HG03520 (cell line): ENCODE measurements at regions not wholly inside any gene's neighbourhood (a gene's known extent, or its start where the extent isn't known, plus 50 kb on each side); places are given as distances from the start of the nearest gene placed in this dataset.
"Not testable (repeated sequence)": the region's sequence is repeated elsewhere in the genome, so short reads cannot be mapped to it uniquely, and the experiment has no call there.

ENCODE experiments used
- ATAC-seq: cut with Tn5 transposase; IDR thresholded peaks from one replicate; pipeline ENCODE4 v1.9.1; 2021; ENCODE audit warnings: mild to moderate bottlenecking, moderate library complexity; ENCODE audit not compliant: unreplicated experiment

DNA sequence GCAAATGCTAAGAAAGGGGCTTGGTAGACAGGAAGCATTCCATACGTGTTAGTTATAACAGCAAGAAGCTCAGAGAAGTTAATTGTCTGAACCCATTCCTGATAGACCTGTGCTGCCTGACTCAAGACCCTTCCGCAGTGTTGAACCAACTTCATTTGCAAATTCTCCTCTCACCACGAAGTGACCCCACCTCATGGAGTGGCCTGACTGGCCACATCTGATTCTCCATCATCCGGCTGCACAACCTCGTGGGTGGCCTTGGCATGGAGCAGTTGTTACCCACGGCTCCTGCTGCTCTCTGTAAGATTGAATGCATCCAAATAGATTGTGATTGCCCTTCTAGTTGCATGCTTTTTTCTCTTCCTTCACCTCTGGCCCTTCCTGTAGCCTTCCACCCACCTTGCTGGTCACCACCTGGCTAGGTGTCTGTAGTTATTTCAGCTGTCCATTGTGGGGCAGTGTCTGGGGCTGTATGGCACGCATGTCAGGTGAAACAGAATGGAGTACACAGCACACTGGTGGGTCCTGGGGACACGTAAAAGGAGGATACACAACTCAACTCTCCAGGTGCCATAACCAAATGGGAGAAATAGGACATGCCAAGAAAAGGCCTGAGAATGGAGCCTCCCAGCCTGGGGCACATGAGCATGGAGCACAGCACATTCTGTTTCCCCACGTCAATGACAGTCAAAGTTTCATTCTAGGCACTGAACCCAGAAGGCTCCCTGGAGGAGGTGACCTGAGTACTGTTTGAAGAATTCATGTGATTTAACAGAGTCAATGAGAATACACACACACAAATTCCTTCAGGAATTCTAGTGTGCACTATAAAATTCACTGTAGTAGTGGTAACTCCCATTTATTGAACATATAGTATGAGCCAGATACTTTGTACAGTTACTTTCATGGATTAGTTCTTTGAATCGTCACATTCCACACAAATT, 70.5 kb upstream of the PTCH1 start:
- no peak for ATAC-seq

DNA sequence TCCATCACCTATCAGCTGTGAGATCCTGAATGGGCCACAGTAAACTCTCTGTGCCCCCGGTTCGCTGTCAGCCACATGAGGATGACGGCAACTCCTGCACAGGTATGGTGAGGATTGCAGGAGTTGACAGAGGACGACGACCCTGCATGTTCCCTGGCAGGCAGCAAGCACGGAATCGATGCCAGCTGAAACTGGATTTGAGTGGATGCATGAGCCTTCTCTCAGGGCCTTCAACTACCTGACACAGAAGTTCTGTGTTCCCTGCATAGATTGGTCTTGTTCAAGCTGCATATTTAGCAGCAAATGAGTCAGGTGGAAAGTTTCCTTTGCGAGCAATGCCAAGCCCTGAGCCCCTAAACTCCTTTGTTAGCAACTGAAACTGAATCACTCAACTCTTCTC, 69.6 kb upstream of the PTCH1 start:
- ATAC-seq = no peak

DNA sequence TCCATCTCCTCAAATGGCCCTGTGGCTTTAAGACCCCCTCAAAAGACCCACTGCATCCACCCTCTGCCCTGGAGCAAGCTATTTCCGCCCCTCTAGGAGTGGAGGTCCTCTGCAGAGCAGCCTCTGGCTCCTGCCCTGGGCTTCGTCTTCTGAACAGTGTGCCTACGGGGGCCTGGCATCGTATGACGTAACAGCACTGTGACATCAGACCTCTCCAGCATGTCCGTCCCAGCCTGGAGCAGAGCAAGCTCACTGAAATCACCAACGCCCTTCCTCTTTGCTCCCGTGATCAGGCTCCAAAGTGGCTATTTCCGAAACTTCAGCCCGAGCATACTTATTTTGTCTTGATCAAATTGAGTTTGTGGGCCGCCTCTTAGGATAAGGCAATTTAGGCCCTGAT, 69.1 kb upstream of the PTCH1 start:
- no peak for ATAC-seq

DNA sequence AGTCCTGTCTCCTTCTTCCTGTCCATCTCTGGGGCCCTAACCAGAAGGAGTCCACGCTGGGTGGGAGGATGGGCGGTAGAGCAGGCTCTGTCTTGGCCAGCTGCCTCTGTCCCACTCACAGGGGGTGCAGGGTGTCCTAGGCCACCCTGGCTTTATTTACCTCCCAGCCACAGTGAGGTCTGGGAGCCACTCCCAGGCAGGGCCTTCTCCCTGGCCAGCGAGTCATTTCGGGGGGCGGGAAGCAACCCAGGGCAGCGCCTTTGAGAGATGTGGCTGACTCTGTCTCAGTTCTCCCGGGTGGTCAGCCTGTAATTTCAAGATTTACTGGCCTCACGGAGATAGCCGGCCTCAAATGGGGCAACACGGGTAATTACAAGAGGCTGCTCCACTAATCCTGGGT, 67.4 kb upstream of the PTCH1 start:
- no peak for ATAC-seq

DNA sequence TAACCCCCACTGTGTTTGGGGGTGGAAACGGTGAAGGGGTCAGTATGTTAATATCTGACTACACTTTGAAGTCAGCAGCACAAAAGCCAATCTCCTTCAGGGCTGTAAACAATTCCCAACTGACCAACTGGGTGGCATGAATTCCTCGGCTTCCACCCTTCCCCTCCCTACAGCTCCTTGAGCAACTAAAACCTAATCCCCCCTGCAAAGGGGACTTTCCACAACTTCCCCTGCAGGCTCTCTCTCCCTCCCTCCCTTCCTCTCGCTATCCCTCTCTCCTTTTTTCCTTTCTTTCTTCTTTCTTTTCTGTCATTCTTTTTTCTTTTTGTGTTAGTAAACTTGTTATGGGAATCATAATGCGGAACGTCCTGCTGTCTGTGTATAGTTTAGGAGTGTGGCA, 65.1 kb upstream of the PTCH1 start:
- no peak for ATAC-seq

DNA sequence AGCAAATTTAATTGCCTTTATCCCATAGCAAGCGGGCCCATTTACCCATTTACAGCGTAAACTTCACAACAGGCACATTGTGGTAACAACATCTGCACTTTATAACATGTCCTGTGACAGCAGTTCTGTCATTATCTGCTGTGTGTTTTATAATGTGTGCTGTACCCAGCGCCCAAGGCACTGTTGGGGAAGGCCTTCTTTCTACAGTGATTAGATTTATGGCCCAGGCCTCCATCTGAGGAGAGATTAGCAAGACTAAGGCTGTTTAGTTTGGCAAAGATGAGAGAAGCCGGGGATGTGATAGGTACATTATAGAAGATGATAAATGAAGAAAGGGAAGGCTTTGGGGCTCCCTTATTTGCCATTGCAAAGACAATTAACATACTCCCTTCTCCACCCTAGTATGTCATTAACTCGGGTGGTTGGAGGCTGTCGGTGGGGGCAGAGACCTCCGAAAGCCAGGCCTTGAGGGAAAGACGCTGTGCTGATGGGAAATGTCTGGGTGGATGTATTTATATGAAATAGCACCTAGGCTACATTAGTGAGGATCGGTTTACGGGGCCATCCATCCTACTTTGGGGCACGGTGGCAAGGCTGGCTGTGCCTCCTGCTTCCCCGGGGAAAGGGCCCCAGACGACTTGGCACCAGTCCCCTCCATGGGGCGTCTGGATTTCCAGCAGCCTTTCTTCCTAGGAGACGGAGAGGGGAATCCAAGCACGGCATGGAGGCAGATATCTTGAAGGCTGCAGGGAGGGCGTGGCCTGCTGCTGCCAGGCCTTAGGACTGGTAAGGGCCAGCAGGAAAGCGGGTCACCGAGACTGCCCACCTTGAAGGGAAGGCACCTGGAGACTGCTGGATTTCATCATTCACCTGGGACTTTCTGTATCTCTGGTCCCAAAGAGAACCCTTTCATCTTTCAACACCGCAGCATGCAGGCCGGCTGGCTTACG, 64.3 kb upstream of the PTCH1 start:
- no peak for ATAC-seq

DNA sequence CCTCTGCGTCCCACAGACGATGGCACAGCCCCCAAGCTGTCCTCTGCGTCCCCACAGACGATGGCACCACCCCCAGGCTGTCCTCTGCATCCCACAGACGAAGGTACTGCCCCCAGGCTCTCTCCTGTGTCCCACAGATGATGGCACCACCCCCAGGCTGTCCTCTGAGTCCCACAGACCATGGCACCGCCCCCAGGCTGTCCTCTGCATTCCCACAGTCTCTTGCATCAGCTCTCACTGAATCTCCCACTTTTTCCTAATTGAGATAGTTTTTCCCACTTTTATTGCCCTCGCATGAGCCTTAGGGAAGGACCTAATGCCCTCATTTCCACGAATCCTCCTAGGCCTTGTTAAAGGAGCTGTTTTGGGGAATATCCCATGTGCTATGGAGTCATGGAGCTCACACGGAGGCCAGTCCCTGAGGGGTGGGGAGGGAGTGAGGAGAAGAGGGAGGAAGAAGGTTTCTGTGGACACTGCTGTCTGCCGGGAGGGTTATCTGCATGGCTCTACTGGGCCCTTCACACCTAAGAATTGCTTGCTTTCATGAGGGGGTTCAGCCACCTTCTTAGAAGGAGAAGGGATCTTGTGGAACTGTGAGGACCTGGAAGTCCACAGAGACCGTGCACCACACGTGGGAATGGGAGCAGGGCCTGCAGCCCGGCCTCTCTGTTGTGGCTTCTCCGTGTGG, 58.2 kb upstream of the PTCH1 start:
- ATAC-seq = no peak

DNA sequence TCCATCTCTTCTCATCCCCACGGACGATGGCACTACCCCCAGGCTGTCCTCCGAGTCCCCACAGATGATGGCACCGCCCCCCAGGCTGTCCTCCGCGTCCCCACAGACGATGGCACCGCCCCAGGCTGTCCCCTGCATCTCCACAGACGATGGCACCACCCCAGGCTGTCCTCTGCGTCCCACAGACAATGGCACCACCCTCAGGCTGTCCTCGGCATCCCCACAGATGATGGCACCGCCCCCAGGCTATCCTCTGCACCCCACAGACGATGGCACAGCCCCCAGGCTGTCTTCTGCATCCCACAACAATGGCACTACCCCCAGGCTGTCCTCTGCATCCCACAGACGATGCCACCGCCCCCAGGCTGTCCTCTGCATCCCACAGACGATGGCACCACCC, 57.4 kb upstream of the PTCH1 start:
- no peak for ATAC-seq

DNA sequence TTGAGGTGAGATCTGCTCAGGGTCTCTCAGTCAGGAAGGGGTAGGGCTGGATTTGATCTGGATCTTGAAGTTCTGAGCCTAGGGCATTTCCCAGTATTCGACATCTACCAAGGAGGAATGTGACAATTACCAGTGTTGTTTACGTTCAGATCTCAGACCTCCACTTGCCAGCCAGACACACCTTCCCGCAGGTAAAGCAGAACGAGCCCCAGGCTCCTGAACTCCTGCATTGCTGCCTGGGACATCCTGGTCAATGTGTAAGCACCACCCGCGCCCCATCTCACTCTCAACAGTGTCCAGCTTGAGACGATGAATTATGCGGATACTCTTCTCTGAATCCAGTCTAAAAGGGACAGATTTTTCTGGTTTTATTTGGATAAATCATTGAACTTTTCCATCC, 56.7 kb upstream of the PTCH1 start:
- no peak for ATAC-seq

DNA sequence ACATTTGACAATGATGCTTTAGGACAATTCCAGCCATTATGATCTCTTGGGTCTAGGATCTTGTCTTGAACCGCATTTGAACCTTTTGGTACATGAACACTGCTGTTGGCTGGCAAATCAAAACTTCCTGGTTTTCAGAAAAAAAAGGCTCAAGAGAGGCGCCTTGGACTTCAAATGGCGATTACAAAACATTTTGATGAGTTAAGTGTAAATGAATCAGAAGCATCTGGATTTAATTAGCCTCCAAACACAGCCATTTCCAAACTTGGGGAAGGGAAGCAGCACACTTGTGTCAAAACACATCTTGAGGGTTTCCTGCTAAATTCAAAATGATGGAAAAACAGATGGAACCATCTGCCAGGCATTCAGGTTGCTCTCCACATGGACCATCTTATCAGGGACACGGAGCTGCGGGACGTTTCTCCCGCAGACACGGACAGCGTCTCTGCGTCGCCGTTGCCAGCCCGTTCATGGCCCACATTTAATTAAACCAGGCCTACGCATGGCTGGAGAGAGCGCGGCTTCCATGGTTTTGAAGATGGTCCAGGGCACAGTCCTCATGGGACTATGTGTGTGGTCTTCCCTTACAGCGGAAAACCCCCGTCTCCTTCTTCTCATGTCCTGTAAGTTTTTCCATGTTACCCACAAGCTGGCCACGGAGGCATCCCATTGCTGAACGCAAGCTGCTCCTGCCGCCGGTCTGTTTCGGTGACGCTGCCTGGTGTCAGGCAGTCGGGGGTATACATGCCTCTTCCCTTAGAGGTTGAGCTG, 55.8 kb upstream of the PTCH1 start:
- no peak for ATAC-seq

DNA sequence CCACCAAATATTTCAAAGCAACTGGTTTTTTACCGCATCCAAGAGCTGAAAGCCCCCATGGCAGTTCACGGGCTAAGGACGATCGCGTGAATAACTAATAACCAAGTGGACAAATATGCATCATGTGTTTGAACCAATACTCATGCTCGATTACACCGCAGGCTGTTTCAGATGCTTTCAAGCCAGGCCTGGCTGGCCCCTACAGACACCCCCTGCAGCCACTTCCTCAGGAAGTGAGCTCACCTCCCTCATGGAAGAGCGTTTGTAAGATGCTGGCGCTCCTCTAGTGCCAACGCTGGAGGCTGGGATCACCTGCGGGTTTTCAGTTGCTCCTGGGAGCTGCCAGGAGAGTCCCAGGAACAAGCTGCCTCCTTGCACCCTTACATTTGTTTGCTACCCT, 53.9 kb upstream of the PTCH1 start:
- no peak for ATAC-seq

DNA sequence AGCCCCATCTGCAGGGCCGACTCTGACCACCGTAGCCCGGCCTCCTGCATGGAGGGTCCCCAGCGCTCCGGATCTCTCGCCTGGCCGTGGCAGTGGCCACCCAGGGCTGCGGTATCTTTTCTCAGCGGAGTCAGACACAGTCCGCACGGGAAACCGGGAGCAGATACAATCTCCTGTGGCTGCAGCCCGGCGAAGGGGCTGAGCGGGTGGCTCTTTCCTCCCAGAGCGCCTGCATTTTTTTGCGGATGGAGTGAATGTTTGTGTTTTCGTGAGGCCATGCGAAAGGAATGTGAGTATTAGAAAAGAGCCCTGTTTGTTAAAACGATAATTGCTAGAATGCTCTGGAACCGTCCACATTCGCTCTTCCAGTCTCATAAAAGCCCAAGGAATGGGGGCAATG, 53.4 kb upstream of the PTCH1 start:
- ATAC-seq = no peak

DNA sequence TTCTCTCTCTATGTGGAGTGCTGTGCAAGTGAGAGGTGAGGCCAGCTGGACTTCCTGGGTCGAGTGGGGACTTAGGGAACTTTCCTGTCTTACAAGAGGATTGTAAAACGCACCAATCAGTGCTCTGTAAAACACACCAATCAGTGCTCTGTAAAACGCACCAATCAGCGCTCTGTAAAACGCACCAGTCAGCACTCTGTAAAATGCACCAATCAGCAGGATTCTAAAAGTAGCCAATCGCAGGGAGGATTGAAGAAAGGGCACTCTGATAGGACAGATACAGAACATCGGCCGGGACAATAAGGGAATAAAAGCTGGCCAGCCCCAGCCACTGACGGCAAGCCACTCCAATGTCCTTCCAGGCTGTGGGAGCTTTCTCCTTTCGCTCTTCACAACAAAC, 52.0 kb upstream of the PTCH1 start:
- not testable (repeated sequence) for ATAC-seq
